Inflammatory macrophage treated with lipopolysaccharide for 4 hours (primary cell): ENCODE measurements at regions not wholly inside any gene's neighbourhood (a gene's known extent, or its start where the extent isn't known, plus 50 kb on each side); places are given as distances from the start of the nearest gene placed in this dataset.
A peak's percentile ranks its signal among the peaks of the same experiment; 100 is the strongest.

Experiments used
- DNase-seq: peaks from one replicate; pipeline ENCODE4 v3.0.0-alpha.2; 2020

- no peak for DNase-seq
These were observed 554.0 kb downstream of the RIT2 start for GRCh38 chr18:42561521-42561920.

DNA sequence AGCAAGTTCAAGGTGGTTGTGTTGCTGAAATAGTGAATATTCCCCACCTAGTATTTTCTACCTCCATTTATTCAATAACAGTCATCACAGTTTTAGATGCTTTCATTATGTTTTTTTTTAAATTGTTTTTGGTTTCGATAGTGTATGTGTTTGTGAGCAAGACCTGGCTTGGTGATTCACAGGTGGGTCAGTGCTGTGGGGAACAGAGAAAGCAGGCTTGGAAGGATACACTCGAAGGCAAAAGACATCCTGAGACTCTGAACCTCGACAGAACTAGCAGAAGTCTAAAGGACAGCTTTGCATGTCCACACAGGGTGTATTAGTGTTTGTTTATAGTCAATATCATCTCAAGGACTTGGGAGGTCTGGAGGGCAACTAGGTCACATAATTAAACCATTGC, 551.5 kb downstream of the RIT2 start:
- no peak for DNase-seq

DNA sequence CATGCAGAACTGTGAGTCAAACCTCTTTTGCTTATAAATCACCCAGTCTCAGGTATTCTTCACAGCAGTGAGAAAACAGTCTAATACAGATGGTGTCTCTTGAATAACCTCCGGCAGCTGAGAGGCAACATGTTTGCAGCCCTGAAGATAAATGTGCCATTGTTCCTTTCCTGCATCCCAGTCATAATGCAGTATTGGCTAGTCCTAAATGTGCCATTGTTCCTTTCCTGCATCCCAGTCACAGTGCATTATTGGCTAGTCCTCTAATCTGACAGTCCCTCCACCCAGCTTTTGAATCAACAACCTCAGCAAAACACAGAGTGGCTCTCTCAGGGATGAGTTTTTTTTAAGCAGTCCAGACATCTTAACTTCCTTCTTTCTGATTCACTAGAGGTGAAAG, 550.7 kb downstream of the RIT2 start:
- DNase-seq: no peak

- no peak for DNase-seq
These were observed 546.7 kb downstream of the RIT2 start for GRCh38 chr18:42568773-42569172.

- no peak for DNase-seq
These were observed 540.6 kb downstream of the RIT2 start for GRCh38 chr18:42574871-42575270.

- DNase-seq: no peak
These were observed 539.4 kb downstream of the RIT2 start for GRCh38 chr18:42576124-42576523.

DNA sequence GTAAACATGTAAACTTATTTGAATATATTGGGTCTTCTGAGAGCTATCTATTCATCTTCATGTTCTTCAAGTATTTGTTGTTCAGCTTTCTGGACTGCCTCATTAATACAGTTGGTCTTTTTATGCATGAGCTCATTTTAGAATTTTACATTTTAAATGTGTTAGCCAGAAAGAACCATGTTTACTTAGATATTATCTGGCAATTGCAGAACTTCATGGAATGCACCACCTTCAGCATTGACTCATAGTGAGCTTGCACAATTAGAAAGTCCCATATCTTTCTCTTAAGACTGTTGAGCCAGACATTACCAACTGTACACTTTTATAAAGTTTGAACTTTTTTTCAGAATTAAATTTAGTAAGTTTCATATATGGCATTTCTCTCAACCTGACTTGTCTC, 536.7 kb downstream of the RIT2 start:
- peak; percentile 2 for DNase-seq

DNA sequence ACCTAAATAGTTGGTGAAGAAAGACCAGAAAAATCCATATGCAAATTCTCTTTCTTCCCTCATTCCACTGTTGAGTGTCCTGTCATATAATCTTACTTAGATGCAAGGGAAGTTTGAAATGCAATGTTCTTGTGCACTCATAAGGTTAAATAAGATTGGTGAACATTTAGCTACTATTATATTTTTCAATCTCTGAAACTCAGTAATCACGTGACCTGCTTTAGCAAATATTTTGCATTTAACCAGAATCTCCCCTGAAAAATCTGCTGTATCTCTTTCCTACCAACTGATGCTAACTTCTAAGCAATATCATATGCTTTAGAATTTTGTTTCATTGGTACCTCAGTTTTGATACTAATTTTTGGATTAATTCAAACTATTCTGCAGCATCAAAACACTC, 533.2 kb downstream of the RIT2 start:
- no peak for DNase-seq

GRCh38 chr18:42583283-42583731, 532.2 kb downstream of the RIT2 start:
- DNase-seq: no peak

DNA sequence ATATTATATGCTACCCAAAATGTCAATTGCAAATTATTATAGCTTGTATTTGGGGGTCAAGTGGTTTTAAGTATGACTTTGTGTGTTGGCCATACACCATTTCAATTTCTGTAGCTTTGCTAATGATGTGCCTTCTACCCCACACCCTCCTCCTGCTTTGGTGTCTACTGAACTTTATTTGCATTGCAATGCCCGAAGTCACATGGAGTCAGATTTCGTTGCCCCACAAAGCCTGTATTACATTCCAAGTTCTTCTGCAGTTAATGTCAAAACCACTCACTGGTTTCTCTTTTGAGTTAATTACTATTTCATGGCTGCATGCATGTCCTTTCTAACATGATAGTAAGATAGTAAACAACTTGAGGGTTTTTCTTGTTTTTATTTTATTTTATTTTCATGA, 528.9 kb downstream of the RIT2 start:
- DNase-seq: no peak

DNA sequence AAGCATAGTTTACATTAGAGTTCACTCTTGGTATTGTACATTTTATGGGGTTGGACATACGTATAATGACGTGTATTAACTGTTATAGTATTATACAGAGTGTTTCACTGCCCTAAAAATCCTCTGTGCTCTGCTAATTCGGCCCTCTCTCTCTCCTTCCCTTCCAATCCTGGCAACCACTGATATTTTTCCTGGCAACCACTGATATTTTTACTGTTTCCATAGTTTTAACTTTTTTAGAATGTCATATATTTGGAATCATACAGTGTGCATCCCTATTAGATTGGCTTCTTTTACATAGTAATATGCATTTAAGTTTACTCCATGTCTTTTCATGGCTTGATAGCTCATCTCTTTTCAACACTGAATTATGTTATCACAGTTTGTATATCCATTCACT, 526.7 kb downstream of the RIT2 start:
- DNase-seq: no peak

DNA sequence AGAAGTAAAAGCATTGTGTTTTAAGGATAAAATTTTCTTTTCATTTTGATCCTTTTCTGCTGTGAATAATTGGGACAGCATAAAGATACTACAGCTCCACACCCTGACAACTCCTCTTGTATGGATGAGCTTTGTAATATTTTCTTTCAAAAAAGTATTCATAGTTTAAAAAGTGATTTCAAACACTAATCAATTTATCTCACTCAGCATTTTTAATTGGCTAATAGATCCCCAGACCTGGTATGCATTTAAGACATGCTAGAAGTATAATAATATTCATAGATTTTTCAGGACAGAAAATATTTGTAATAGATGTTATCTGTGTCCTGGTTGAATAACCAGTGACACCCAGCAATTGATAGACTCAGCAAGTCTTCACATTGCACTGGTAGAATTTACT, 510.7 kb downstream of the RIT2 start:
- DNase-seq: no peak

DNA sequence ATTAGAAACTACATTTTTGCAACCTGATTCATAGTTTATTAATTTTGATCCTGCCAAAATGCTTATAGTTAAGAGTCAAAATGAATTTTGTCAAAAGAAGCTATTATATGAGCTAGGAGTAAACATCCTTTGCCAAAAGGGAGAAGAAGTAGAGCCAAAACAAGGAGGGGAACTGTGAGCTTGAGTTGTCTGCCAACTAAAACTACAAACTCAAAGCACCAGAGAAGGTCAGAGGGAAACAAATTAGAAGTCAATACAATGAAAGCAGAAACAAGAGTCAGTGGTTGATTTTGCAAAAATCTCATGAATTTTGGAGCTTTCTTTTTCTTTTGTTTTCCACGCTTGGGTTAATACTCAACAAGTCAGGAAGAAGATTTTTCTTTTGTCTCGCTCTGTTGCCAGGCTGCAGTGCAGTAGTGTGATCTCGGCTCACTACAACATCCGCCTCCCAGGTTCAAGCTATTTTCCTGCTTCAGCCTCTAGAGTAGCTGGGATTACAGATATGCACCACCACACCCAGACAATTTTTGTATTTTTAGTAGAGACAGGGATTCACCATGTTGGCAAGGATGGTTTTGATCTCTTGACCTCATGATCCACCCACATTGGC, 508.5 kb downstream of the RIT2 start:
- DNase-seq: no peak

DNA sequence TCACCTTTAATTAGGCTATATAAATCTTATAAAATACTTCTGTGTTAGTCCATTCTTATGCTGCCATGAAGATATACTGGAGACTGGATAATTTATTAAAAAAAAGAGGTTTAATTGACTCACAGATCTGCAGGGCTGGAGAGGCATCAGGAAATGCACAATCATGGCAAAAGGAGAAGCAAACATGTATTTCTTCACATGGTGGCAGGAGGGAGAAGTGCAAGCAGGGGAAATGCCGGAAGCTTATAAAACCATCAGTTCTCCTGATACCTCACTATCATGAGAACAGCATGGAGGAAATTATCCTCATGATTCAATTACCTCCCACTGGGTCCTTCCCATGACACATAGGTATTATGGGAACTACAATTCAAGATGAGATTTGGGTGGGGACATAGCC, 504.4 kb downstream of the RIT2 start:
- peak; percentile 2 for DNase-seq

DNA sequence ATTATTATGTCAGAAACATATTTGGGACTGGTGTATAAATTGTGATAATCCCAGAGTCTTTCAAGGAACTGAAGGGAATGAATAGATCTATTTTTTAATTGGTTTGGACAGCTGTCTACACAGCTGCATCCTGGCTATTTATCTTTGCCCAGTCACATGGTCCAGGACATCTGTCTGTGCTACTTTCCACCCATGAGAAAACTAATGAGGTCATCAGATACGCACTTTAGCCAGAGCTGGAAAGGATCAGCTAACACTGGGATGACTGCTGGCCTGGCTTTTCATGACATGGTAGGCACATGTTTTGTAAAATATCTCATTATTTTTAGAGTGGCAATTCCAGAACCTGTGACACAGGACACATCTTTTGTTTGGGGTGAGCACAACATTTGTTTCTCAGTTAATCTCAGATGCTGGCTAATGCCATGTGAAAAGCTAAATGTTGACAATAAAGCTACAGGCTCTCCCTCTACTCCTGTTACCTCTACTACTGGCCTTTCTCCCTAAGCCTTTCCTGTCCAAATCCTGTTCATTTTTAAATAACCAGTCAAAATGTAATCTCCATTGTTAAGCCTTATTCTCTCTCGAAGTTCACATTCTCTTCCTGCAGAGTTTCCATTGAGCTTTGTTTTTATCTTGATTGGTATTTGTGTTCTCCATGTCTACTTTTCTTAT, 500.7 kb downstream of the RIT2 start:
- no peak for DNase-seq

- no peak for DNase-seq
These were observed 498.3 kb downstream of the RIT2 start for GRCh38 chr18:42617221-42617620.

- no peak for DNase-seq
These were observed 495.7 kb downstream of the RIT2 start for GRCh38 chr18:42619771-42620170.

DNA sequence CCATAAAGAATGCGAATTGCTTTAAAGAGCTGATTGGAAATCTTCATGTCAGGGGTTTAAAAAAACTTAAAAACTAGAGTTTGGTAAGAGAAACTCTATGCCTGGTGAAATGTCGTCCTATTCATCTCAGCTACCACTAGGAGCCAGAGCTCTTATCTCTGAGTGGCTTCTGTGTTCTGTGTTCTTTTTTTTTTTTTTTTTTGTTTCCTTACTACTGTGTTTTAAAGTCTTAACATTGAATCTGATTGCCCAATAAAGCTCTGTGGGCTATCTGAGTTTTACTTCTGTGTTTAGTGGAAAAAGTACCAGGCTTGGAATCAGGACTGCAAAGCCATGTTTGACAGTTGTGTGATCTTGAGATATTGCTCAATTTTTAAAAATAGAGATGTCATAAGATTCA, 494.8 kb downstream of the RIT2 start:
- DNase-seq: peak; percentile 0

DNA sequence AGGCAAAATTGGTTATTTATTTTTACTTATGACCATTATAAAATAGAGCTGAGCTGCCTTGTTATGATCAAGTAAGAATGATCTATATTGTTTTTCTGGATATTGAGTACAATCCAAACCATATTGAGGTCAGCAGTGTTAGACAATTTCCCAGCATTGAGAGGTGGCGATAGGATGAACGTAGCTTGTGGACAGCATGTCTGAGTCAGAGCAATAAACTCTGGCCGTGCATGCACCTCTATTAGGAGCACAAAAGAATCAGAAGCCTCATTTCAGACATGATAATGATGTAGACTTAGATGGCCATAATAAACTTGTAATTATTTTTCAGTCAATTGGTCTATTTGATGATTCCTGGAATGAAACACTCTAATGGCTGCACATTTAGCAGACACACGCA, 491.6 kb downstream of the RIT2 start:
- no peak for DNase-seq

DNA sequence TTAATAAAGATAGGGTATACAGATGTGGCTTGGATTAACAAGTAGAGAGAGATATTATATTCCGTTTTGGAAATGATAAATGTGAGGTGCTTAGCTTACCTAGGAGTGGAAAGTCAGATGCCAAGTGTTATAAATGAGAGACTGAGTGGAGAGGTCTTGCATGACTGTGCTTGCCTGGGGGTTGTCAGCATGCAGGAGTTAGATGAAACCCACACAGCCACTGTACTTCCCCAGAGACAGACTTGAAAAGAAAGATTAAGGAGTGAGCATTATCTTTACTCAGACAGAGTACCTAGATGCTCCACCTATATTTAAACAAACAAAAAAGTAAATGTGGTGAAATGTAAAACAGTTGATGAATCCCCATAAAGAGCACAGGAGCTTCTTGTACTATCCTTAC, 482.7 kb downstream of the RIT2 start:
- no peak for DNase-seq

- no peak for DNase-seq
These were observed 480.0 kb downstream of the RIT2 start for GRCh38 chr18:42635378-42636048.

GRCh38 chr18:42636309-42636708, 479.2 kb downstream of the RIT2 start:
- DNase-seq: no peak

DNA sequence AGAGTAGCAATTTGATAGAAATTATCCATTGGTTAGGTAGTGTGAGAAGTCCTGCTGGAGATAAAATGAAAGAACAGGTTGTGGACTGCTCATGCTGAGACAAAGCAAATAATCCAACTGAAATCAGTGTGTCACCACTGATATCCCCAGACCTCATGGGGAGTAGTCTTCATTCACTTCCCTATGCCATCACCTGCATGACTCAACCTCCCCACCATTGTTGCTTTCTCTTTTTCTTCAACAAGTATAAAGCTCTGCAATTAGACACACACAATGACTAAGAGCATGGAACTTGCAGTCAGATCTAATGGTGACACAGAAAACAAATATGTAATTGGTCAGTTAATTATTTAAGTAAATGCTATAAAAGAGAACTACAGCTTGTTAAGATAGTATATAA, 475.3 kb downstream of the RIT2 start:
- no peak for DNase-seq

DNA sequence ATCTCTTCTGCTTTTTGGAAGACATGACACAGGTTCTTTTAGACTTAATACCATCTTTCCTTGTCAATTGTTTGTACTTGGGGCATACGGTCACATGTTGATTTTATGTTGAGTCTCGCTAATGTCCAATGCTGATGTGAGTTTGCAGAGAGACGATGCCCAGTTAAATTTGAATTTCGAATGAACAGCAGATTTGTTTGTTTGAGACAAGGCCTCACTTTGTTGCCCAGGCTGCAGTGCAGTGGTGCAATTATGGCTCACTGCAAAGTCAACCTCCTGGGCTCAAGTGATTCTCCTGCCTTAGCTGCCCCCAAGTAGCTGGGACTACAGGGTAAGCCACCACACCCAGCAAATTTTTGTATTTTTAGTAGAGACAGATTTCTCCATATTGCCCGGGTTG, 473.5 kb downstream of the RIT2 start:
- DNase-seq: no peak

DNA sequence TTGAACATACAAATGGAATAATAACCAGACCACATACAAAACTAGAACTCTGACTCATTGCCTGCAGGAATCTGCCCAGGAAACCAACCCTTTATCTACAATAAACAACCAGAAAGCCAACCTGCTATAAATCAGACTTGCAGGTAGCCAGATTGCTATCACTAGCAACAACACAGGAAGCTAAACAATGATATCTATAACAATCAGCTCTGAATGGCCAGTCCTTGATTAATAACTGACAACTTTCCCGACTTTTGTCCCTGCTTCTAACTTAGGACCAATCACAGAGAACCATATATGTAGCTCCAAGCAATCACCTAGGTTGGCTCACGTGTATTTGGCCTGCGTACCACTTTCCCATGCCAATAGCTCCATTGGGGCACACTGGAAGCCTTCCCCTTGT, 470.8 kb downstream of the RIT2 start:
- DNase-seq: no peak
